Ectodermal cell (in vitro differentiated cells): ENCODE measurements at regions not wholly inside any gene's neighbourhood (a gene's known extent, or its start where the extent isn't known, plus 50 kb on each side); places are given as distances from the start of the nearest gene placed in this dataset.
"Not testable (repeated sequence)": the region's sequence is repeated elsewhere in the genome, so short reads cannot be mapped to it uniquely, and the experiment has no call there.

Experiments
- H3K27ac ChIP-seq: 2 replicates; pipeline ENCODE4 v1.7.0; 2013; ENCODE audit warnings: mild to moderate bottlenecking, low read depth, low read length; ENCODE audit not compliant: insufficient read depth, poor library complexity, severe bottlenecking
- H3K27me3 ChIP-seq: 2 replicates; pipeline ENCODE4 v1.7.0; 2013; ENCODE audit warnings: mild to moderate bottlenecking, low read length; ENCODE audit not compliant: insufficient read depth, control insufficient read depth, poor library complexity, severe bottlenecking
- H3K36me3 ChIP-seq: one replicate; pipeline ENCODE4 v1.7.0; 2013; ENCODE audit warnings: low read length; ENCODE audit not compliant: control insufficient read depth, insufficient read depth
- H3K4me1 ChIP-seq: one replicate; pipeline ENCODE4 v1.7.0; 2013; ENCODE audit warnings: low read length; ENCODE audit not compliant: control insufficient read depth, insufficient read depth
- H3K4me3 ChIP-seq: 2 replicates; pipeline ENCODE4 v1.7.0; 2013; ENCODE audit warnings: low read depth, low read length, control low read depth; ENCODE audit not compliant: insufficient read depth
- H3K9me3 ChIP-seq: 2 replicates; pipeline ENCODE4 v1.7.0; 2013; ENCODE audit warnings: mild to moderate bottlenecking, low read length, moderate library complexity; ENCODE audit not compliant: control insufficient read depth
- WGBS, 2 experiments: methylation state at CpG; one replicate each; pipeline ENCODE4 v1.1.7; 2013; ENCODE audit warnings: missing lambda C conversion rate in 2 of 2; 5-methylcytosine and 5-hydroxymethylcytosine counted together

DNA sequence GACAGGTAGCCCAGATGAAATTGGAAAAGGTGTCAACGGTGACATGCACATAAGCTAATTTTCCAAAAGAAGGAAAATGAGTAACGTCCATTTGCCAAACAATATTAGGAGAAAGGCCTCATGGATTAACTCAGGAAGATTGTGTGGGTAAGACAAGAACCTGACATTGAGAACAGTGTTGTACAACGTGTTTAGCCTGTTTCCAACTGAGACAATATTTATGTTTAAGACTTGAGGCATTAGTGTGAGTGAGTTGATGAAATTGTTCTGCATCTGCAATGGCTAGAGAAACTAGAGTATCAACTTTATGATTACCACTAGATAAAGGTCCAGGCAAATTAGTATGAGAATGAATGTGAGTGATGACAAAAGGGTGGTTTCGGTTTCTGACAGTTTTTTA is 191.3 kb upstream of the RAI14 start:
- H3K27me3 ChIP-seq, result no peaks in the 10 kb centered on the region
- no peak overlapping the region for H3K27ac ChIP-seq
- H3K4me1 ChIP-seq, result no peaks in the 10 kb centered on the region
- no peak overlapping the region for H3K4me3 ChIP-seq
- H3K36me3 ChIP-seq, result no peaks in the 10 kb centered on the region
- WGBS, 2 experiments, result 82 to 85% methylated on average over 4 of the region's 4 CpGs
- no peaks in the 10 kb centered on the region for H3K9me3 ChIP-seq

DNA sequence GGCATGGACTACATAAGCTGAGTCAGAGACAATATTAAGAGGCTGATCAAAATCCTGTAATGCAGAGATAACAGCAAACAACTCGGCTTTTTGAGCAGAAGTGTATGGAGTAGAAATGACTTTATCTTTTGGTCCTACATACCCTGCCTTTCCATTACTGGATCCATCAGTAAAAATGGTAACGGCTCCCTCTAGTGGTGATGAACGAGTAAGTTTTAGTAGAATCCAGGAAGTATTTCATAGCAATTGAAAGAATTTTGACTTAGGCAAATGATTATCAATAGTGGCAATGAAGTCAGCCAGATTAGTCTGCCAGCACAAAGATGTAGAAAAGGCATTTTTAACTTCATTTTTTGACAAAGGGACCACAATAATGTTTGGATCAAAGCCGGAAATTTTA is 190.8 kb upstream of the RAI14 start:
- H3K4me1 ChIP-seq, H3K27ac ChIP-seq, H3K27me3 ChIP-seq, H3K36me3 ChIP-seq, H3K4me3 ChIP-seq, H3K9me3 ChIP-seq: not testable (repeated sequence)
- WGBS, 2 experiments, result 3 to 15% methylated on average over 3 of the region's 4 CpGs

DNA sequence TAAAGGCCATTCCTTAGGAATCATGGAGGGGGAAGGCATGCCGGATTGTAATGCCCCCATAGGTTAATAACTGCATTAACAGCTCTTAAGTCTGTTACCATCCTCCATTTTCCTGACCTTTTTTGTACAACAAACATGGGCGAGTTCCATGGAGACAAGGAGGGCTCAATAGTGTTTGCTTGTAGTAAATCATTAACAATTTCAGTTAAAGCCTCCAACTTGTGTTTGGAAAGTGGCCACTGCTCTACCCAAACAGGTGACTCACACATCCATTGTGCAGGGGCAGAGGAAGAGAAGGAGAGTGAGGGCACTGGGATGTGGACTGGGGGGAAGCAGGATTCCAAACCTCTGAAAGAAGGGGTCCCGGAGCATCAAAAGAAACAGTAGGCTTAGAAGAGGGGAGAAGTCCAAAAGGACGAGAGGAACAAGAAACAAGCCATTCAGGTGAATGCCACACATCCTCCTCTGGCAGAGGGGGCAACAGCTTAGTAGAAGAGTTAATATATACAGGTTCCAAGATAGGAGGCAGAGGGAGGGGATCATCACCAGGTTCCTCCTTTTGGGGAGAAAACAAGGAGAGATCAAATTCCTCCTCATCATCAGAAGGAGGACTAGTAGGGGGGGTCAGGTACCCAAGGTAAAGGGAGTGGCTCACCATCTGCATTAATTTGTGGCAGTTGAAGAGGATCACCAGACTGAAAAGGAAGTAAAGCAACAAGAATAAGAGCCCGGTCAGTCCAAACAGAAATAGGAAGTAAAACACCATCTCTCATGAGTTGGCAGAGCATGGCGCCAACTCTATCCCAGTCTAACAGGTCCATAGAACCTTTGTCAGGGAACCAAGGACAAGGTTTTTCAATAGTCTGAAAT is 189.4 kb upstream of the RAI14 start:
- not testable (repeated sequence) for H3K4me3 ChIP-seq, H3K36me3 ChIP-seq, H3K4me1 ChIP-seq, H3K27me3 ChIP-seq, H3K9me3 ChIP-seq, H3K27ac ChIP-seq
- WGBS, 2 experiments, result 74 to 75% methylated on average over 5 of the region's 6 CpGs

DNA sequence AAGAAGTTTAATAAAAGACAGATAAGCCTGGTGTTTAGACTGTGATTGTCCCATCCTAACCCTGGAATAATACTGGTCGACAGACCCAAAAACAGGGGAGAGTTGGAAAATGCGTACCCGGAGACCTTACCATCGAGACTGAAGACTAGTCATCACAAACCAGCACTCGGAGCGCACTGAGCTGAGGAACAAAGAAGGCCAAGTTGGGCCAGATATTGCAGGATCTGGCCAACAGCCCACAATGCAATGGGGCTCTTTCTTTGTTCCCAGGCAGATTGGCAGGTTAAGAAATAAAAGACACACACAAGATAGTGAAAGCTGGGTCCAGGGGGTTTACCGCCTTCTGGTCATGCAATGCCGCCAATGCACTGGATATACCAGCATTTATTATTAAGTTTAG is 188.7 kb upstream of the RAI14 start:
- H3K9me3 ChIP-seq, result no peaks in the 10 kb centered on the region
- no peaks in the 10 kb centered on the region for H3K27me3 ChIP-seq
- 89 to 91% methylated on average over 8 of the region's 8 CpGs for WGBS, 2 experiments
- H3K27ac ChIP-seq, result no peak overlapping the region
- H3K4me3 ChIP-seq, result no peak overlapping the region
- H3K36me3 ChIP-seq, result no peaks in the 10 kb centered on the region
- no peaks in the 10 kb centered on the region for H3K4me1 ChIP-seq

- H3K27me3 ChIP-seq, H3K9me3 ChIP-seq, H3K36me3 ChIP-seq, H3K4me3 ChIP-seq, H3K4me1 ChIP-seq, H3K27ac ChIP-seq: not testable (repeated sequence)
- WGBS, 2 experiments, result 71 to 80% methylated on average over 3 of the region's 3 CpGs
These were observed 188.1 kb upstream of the RAI14 start for GRCh38 chr5:34467984-34468383.

DNA sequence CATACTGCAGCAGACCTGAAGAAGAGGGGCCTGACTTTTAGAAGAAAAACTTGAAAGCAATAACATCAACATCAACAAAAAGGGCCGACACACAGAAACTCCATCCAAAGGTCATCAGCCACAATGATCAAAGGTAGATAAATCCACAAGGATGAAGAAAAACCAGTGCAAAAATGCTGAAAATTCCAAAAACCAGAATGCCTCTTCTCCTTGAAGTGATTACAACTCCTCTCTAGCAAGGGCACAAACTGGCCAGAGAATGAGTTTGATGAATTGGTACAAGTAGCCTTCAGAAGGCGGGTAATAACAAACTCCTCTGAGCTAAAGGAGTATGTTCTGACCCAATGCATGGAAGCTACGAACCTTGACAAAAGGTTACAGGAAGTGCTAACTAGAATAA is 186.2 kb upstream of the RAI14 start:
- H3K4me3 ChIP-seq, result no peak overlapping the region
- no peaks in the 10 kb centered on the region for H3K9me3 ChIP-seq
- 86 to 92% methylated on average over 3 of the region's 3 CpGs for WGBS, 2 experiments
- no peak overlapping the region for H3K27ac ChIP-seq
- H3K4me1 ChIP-seq, result peaks cover 3% of the 10 kb centered on the region
- H3K27me3 ChIP-seq, result no peaks in the 10 kb centered on the region
- H3K36me3 ChIP-seq, result no peaks in the 10 kb centered on the region

DNA sequence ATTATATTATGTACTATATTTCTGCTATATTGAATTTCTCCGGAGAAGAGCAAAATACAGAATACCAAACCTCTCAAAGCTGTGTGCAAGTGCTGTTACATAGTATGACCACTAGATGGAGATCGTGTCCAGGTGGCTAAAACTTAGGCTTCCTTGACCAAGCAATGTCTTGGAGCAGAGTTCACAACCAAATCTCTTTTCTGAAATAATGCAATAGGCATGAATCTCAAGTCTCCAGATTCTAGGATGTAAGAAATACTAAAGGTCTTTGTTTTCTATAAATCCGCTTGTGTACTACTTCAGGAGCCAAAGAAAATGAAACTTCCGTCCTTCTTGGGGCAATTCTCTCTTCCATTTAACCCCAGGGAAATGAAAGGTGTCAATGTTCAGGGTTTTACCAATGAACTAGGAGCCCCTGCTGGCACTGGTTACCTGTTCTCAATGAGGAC is 181.5 kb upstream of the RAI14 start:
- no peaks in the 10 kb centered on the region for H3K36me3 ChIP-seq
- H3K4me3 ChIP-seq, result no peak overlapping the region
- H3K27ac ChIP-seq, result no peak overlapping the region
- no peaks in the 10 kb centered on the region for H3K27me3 ChIP-seq
- 36 to 56% methylated on average over 4 of the region's 4 CpGs for WGBS, 2 experiments
- peaks cover 4% of the 10 kb centered on the region for H3K4me1 ChIP-seq
- H3K9me3 ChIP-seq, result no peaks in the 10 kb centered on the region

DNA sequence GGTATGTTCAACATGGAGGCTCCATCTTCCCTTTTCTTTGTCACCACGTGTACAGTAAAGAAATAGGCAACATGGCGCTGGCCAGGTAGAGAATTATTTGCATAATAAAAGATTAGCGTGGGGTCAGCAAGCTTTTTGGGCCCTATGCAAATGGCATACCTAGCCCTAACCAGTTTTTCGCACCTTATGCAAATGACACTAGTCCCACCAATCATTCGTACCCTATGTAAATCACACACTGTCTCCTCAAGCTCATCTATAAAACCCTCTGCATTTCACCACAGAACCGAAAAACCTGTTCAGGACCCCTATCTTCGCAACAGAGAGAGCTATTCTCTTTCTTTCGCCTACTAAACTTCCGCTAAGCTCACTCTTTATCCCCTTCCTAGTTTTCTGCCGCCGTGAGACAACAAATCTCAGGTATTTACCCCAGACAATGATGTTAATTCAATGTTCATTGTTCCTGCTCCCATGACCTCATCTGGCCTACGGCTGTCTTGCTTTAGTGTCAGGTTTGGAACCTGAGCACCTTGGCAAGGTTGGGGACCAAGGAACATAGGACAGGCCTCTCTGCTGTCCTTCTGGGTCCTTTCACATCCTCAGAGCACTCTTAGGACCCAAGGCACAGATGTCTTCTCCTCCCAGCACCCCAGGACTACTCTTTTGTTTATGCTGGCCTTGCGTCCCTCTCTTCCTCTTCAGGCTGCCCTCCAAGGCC is 180.7 kb upstream of the RAI14 start:
- peaks cover 4% of the 10 kb centered on the region for H3K4me1 ChIP-seq
- H3K36me3 ChIP-seq, result no peaks in the 10 kb centered on the region
- no peak overlapping the region for H3K4me3 ChIP-seq
- no peaks in the 10 kb centered on the region for H3K9me3 ChIP-seq
- no peak overlapping the region for H3K27ac ChIP-seq
- WGBS, 2 experiments, result 56 to 62% methylated on average over 12 to 13 of the region's 13 CpGs
- no peaks in the 10 kb centered on the region for H3K27me3 ChIP-seq

GRCh38 chr5:34476941-34477565 is 179.1 kb upstream of the RAI14 start:
- Histone ChIP-seq H3K27me3 (no peaks in the 10 kb centered on the region), H3K9me3 (no peaks in the 10 kb centered on the region), H3K4me3 (no peak overlapping the region), H3K36me3 (no peaks in the 10 kb centered on the region), H3K4me1 (peaks cover 4% of the 10 kb centered on the region), H3K27ac (no peak overlapping the region)
- WGBS, 2 experiments, result 93 to 94% methylated on average over 12 of the region's 12 CpGs

DNA sequence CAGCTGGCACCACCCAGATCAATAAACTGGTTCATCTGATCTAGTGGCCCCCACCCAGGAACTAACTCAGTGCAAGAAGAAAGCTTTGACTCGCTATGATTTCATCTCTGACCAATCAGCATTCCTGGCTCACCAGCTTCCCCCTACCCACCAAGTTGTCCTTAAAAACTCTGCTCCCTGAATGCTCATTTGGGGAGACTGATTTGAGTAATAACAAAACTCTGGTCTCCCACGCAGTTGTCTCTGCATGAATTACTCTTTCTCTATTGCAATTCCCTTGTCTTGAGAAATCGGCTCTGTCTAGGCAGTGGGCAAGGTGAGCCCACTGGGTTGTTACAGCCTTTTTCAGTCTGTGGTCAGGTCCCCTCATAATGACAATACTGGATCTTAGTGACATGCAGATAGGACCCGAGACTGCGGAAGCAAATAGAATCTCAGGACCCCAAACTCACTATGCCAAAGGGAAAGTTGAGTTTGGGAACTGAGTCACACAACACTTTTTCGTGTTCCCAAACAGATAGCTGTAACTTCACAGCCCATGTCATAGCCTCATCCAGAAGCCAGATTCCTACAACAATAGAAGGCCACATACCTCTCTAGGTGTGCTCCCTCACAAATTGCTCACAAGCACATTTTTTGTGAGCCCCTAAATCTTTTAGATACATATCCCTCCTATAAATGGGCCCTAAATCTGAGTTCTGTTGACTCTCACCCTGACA is 175.2 kb upstream of the RAI14 start:
- H3K27ac ChIP-seq, result no peak overlapping the region
- H3K36me3 ChIP-seq, result no peaks in the 10 kb centered on the region
- peaks cover 18% of the 10 kb centered on the region for H3K4me1 ChIP-seq
- 80 to 87% methylated on average over 6 of the region's 6 CpGs for WGBS, 2 experiments
- H3K9me3 ChIP-seq, result no peaks in the 10 kb centered on the region
- H3K4me3 ChIP-seq, result no peak overlapping the region
- no peaks in the 10 kb centered on the region for H3K27me3 ChIP-seq
